ENCODE measurements at regions not wholly inside any gene's neighbourhood (a gene's known extent, or its start where the extent isn't known, plus 50 kb on each side); places are given as distances from the start of the nearest gene placed in this dataset.
"Not testable (repeated sequence)": the region's sequence is repeated elsewhere in the genome, so short reads cannot be mapped to it uniquely, and the experiment has no call there.

GRCh38 chr5:50898966-50899365 lies 232.5 kb downstream of the PARP8 start:
- no peak for ATAC-seq

- ATAC-seq: no peak
Measured at GRCh38 chr5:50900952-50901510, 234.6 kb downstream of the PARP8 start.

GRCh38 chr5:50903651-50904050 lies 237.2 kb downstream of the PARP8 start:
- ATAC-seq: no peak

- no peak for ATAC-seq
Measured at GRCh38 chr5:50905996-50906570, 239.6 kb downstream of the PARP8 start.

GRCh38 chr5:50920160-50920559 lies 253.7 kb downstream of the PARP8 start:
- ATAC-seq: not testable (repeated sequence)

- ATAC-seq: no peak
Measured at GRCh38 chr5:50921366-50922133, 255.1 kb downstream of the PARP8 start.

- not testable (repeated sequence) for ATAC-seq
Measured at GRCh38 chr5:50922134-50922941, 255.9 kb downstream of the PARP8 start.

- ATAC-seq: no peak
Measured at GRCh38 chr5:50922942-50923767, 256.7 kb downstream of the PARP8 start.

- no peak for ATAC-seq
Measured at GRCh38 chr5:50923768-50924494, 257.5 kb downstream of the PARP8 start.

GRCh38 chr5:50927953-50928352 lies 261.5 kb downstream of the PARP8 start:
- no peak for ATAC-seq

GRCh38 chr5:50929174-50929573 lies 262.7 kb downstream of the PARP8 start:
- no peak for ATAC-seq

GRCh38 chr5:50934343-50934742 lies 267.9 kb downstream of the PARP8 start:
- ATAC-seq: no peak

- ATAC-seq: no peak
Measured at GRCh38 chr5:50945139-50945538, 278.7 kb downstream of the PARP8 start.

- no peak for ATAC-seq
Measured at GRCh38 chr5:50947906-50948683, 281.7 kb downstream of the PARP8 start.

GRCh38 chr5:50953290-50953689 lies 286.9 kb downstream of the PARP8 start:
- ATAC-seq: no peak

GRCh38 chr5:50958852-50959457 lies 292.5 kb downstream of the PARP8 start:
- ATAC-seq: no peak

GRCh38 chr5:50962934-50963872 lies 296.8 kb downstream of the PARP8 start:
- peak in 1 of 2 donors; percentile 53 for ATAC-seq

GRCh38 chr5:50963971-50964745 lies 297.7 kb downstream of the PARP8 start:
- ATAC-seq: no peak

Data from activated CD4-positive, CD25-positive, alpha-beta regulatory T cell treated with anti-CD3 and anti-CD28 coated beads, Interleukin-2, amount 50 U/mL, for 24 hours (primary cell).